GM21825 (cell line): ENCODE measurements at regions not wholly inside any gene's neighbourhood (a gene's known extent, or its start where the extent isn't known, plus 50 kb on each side); places are given as distances from the start of the nearest gene placed in this dataset.

Source experiments
- ATAC-seq: cut with Tn5 transposase; IDR thresholded peaks from one replicate; pipeline ENCODE4 v1.9.1; 2021; ENCODE audit warnings: mild to moderate bottlenecking, moderate library complexity; ENCODE audit not compliant: unreplicated experiment

DNA sequence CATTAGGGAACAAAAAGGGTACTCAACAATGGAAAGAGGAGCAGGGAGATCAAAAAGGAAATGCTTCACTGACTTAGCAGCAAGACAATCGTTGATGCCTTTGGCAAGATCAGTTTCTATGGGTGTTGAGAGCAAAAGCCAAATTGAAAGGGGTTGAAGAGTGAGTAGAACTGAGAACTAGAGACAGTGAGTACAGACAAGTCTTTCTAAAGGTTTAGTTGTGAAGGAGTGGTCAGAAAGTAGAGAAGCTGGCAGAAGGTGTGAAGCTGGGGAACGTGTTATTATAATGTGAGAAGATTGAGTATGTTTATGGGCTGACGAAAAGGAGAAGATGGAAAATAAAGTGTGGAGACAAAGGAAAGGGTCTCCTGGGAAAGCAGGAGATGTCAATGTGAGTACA is 221.2 kb upstream of the USP25 start:
- ATAC-seq = no peak

DNA sequence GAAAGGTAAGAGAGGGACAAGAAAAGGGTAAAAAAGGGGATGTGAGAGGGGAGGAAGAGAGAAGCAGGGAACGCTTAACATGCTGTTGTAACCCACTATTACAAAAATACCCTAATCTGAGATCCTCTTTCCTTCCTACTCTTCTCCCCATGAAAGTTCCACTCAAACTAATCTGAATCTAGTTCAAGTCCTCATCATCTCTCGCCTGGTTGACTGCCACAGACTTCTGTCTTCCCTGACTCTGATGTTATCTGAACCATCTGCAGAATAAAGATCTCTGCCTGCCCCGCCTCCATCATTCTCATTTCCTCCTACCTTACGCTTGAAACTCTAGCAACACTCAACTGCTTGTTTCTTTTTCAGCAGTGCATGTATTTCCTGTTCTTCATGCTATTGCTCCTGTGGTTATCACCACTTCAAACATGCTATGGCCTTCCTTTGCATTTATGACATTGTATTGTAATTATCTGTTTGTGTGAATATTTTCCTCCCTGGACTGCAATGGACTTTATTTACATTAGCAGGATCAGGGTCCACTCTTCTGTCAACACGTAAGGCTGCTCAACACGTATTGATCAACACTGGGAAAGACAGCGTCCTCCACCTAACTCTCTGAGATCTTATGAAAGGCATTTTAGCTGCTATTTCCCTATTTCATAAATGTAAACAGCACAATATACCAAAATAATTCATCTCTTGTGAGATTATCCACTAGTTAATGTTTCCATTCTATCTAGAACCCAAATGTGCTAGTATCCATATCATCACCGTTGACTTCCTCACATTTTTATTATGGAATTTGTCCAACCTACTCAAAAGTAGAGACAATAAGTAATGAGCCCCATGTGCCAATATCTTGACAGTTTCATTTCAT is 215.5 kb upstream of the USP25 start:
- ATAC-seq = peak; percentile 98

DNA sequence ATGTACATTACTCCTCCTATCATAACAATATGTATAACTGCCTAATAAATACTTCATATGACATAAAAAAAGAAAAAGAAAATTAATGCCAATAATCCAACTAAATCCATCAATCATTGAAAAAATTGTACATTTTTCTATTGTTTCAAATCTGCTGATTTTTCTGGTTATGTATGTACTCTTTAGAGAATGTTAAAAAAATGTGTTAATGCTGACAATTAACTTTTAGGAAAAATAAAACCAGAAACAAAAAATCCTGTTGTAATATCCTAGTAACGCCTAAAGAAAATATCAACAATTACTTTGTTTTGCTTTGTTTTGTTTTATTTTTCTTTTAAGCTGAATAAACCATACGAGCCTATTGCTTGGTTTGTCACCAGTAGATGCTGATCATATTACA is 213.9 kb upstream of the USP25 start:
- no peak for ATAC-seq

DNA sequence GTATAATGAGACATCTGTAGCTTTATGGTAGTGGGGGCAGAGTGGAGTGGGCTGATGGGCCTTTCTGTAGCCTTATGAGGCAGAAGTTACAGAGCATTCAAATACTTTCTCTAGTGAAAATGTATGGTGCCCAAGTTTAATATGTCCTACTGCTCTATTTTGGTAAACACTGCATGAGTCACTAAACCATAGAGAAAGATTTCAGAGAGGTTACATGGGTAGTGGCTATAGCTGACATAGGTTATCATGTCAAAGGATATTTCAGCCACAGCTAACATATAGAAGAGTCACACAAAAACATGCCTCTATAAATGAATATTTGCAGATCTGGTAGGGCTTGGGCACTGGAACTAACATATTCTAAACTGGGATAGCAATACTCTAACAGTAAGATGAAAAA is 212.4 kb upstream of the USP25 start:
- ATAC-seq = no peak

DNA sequence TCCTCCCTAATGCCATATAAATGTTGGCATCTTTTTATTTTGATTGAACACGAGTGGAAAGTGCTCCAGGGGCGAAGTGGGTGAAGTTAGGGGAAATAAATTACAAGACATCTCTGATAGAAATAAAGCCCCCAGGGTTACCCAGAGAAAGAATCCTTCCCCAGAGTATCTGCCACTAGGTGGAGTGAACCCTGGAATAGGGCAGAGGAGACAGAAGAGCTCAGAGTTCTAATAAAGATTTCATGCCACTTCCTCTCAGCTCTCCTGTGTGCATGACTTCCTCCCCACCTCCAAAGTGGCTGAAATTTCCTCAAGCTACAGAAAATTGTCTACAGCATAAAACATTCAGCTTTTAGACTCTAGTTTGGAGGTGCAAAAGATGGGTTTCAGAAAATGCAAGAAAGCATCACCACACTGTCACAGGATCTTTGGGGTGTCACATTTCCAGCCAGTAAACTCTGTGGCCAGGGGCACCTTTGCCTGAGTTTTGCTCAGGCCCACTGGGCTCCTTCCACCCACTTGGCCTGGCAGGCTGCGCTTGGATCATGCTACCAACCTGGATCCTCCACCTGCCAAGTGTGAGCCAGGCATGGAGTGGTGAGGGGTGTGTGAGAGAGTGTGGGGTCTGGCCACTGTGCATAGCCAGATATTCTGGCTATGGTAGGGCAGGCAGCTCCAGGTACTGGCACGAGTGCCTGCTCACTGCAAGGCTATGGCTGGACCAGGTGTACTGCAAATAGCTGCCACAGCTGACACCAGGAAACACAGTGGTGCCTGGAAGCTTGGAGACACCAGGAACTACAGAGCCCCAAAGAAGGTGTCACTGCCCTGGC is 208.8 kb upstream of the USP25 start:
- ATAC-seq = no peak

DNA sequence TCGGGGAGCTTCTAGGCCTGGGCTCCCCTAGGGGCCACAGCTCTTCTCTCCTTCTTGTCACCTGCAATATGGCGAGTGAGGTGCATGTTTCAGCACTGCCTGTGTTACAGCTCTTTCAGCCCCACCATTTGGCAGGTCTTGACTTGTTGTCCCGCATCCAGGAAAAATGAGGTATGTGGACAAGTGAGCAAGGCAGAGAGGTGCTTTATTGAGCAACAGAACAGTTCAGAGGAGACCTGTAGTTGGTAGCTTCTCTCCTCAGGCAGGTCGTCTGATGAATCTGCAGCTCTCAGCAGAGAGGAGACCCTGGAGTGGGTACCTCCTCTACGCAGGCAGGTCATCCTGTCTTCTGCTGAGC is 208.2 kb upstream of the USP25 start:
- ATAC-seq = no peak

DNA sequence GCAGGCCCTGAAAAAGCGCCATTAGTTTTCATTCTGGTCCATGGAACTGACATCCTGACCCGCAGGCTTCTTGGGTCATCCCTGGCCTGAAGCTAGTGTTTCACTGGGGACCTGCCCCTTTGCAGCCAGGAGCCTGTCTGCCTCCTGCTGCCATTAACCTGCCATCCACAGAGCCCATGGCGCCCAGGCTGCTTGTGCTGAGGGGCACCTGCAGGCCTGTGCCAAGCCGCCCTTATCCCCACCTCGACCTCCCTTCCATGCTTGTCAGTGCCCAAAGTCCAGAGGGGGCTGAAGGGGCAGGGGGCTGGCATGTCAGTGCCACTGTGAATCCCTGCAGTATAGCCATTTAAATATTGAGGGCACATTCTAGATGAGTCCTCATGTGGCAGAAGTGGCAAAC is 207.6 kb upstream of the USP25 start:
- ATAC-seq = no peak

DNA sequence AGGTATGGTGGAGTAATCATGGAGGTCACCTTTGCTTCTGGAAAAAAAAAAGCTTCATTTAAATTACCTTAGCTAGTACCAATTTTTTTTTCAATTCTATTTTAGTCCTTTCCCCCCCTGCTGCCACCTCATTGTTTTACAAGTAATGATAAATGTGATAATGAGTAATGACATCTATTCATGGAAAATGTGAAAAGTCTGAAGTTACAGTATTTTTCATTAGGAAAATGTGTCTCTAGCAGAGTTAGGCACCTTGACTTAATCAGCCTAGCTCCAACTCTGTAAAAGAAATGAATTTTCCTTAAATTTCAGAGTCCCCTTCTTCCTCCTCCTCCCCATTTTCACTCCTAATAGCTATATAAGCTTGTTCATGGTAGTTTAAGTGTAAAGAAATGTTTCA is 204.9 kb upstream of the USP25 start:
- ATAC-seq = no peak

DNA sequence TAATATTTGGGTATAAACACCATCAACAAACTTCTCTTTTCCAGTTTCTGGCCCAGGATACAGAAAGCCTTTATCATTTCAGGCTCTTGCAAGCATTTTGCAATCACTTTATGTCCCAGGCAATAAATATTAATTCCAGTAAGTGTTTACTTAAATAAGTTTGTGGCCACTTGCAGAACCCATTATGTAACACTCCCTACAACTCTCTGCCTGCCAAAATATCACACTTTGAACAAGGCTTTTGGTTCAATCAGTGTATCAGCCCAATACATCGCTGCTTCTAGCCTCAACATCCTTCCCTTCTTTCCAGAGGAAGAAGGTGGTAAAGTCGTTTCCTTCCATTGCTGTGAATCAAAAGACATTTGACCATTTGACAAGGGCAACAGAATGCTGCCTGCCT is 203.0 kb upstream of the USP25 start:
- ATAC-seq = no peak

DNA sequence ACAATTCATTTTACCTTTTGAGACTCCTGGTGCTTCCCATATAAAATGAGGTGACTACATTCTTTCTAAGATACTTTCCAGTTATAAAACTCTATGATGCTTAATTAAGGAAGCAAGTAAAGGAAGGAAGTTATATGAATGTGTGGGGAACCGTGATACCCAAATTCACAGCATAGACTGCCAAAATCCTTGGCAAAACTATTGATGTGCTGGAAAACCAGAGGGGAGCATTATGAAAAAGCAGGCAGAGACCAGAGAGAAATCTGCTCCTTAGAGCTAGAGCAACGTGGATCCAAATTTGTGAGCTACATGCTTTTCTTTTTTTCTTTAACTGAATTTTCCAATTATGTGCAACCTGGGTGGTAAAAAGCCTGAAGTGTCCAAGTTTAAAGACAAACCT is 201.4 kb upstream of the USP25 start:
- no peak for ATAC-seq

DNA sequence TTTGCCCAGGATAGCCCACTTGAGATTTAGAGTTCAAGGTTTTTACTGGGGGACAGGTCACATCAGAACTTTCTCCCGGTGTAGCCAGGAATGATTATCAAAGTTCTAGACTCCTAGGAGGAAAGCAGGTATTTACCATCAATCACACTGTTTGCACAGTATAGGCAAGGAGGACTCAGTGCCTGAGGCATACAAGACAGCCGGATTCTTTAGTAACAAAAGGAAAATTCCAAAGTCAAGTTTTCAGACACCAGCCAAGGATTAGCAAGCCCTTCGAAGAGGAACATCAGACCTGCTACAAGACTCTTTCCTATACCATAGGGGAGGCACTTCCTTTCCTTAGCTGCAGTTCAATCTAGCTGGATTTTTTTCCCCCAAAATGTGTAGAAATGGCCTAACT is 197.8 kb upstream of the USP25 start:
- no peak for ATAC-seq

DNA sequence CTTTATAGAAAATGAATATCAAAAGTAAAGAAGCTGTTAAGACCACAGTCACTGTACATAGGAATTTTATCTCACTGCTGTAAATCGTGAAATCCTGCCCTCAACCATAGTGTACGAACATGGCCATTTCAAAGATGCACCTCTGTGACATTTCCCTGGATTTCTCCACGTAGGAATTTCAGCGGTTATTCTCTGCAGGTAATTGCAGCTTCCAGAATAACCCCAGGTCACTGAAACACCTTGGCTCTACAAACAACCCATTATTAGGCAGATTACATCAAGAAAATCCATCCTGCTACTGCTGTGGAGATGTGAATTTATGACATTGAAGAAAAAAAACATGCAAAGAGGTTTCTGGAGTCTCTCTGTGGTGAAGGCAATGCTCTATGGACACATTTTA is 196.2 kb upstream of the USP25 start:
- no peak for ATAC-seq

DNA sequence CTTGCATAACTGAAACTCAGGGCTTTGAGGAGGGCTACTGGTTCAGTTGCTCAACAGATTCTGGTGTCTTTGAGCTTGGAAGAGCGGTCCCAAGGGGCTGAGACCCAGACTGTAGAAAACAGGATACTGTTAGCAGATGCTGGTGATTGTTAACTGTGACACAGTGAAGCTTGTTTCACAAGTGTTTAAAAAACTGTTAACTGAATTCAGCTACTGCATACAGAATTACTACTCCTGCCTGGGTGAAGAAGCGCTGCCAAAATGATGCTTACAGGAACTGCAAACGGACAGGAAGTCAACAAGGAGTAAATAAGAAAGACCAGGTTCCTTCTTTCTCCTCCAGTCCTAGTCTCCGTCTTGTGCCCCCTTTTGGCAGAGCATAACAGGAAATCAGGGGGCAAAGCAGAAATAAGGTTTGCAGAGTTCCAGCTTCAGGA is 195.3 kb upstream of the USP25 start:
- ATAC-seq = no peak

DNA sequence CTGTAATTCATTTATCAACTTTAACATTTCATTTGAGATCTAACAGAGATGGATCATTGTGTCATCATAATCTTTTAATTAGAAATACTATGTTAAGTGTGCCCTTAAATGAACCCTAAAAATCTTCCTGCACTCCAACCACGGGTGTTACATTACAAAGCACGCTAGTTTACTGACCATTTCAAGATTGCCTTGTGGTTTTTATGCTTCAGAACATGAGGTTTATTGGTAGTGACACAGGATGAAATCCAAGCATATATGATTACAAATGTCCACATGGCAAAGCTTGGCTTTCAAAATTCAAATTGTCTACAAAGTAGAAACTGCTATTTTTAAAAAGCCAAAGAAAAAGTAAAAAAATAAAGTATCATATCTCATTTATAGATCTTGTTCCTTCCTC is 190.4 kb upstream of the USP25 start:
- no peak for ATAC-seq

DNA sequence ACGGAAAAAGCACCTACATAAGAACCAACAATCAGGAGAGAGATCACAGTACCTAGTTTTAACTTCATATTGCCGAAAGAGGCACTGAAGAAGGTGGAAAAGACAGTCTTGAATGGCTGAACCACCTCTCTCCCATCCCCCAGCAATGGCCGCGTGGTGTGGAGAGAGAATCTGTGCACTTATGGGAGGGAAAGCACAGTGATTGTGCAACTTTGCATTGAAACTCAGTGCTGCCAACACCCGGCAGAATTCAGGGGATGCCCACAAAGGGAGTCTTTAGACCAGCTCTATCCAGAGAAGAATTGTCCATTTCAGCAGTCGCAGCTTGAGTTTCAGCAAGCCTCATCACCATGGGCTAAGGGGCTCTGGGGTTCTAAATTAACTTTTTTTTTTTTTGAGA is 186.3 kb upstream of the USP25 start:
- no peak for ATAC-seq

DNA sequence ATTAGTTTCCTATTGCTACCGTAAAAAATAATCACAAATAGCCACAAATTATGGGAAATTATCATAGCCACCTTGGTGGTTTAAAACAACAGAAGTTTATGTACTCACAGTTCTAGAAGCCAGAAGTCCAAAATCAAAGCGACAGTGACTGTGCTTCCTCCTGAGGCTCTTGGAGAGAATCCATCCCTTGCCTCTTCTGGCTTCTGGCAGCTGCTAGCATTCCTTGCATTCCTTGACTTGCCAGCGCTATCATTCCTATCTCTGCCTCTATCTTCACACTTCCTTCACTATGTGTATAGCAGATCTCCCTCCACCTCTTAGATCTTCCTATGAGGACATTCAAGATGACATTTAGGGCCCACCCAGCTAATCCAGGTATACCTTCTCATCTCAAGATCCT is 180.1 kb upstream of the USP25 start:
- ATAC-seq = no peak

DNA sequence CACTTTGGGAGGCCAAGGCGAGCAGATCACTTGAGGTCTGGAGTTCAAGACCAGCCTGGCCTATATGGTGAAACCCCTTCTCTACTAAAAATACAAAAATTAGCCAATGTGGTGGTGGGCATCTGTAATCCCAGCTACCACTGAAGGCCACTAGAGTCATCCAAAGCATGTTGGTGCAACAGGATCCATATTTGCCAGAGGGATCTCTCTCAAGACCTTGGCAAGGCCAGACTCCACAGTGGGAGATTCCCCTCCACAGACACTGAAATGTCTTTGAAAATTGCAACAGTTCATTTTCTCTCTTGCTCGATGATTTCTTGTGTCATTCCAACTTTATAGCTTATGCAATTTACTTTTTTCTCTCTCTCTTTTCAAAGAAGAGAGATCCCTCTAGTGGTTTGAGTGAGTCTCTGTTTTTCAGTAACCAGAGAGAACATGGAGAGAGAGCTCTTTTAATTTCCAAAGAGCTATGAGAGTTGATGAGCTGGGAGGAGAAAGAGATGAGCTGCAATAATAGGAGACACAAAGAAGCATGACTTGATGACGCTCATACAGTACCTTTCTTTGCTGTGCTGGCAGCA is 176.8 kb upstream of the USP25 start:
- no peak for ATAC-seq

DNA sequence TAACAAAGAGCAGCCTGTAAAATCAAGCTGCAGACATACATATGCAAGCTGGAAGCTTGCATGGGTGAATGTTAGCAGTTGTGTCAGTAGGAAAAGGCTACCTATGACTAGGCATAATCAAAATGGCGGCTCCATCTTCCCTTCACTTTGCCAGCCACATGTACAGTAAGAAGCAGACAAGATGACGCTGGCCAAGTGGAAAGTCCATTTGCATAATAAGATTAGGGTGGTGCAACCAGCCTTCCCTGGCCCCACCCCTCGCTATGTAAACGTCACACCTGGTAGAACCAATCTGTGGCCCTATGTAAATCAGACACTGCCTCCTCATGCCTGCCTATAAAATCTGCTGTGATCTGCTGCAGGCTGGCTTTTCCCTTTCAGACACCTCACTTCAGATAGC is 171.9 kb upstream of the USP25 start:
- no peak for ATAC-seq

DNA sequence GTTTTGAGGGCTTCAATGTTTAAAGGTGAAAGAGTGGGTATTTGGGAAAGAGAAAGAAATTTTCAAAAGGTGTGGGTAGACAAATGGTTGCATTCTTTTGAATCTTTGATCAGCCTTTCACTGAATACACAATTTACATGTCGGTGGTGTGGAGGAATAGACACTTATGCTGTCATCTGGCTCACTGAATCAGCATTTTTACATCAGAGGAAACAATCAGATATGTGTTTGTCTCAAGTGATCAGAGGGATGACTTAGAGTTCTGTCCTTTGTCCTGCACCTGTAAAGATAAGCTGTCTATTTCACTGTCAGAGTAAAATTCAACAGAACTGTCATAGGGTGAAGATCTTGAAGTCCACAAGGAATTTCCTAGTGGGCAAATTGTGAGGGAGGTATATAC is 170.9 kb upstream of the USP25 start:
- no peak for ATAC-seq

DNA sequence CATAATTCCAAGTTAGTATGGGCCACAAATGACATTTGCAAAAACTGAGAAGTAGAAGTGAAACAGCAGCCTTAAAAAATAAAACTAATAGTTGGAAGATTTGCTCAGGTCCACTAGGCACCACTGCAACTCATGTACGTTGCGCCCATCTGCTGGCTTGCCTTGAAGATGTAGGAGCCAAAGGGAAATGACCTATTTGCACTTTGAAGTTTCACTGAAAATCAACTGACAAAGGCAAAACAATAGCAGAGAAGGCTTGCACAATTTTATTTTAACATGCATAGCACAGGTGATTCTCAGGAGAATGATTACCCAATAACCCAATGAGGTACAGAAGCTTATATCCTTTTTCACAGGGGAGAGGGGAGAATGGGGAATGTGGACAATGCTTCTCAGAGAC is 170.1 kb upstream of the USP25 start:
- no peak for ATAC-seq

DNA sequence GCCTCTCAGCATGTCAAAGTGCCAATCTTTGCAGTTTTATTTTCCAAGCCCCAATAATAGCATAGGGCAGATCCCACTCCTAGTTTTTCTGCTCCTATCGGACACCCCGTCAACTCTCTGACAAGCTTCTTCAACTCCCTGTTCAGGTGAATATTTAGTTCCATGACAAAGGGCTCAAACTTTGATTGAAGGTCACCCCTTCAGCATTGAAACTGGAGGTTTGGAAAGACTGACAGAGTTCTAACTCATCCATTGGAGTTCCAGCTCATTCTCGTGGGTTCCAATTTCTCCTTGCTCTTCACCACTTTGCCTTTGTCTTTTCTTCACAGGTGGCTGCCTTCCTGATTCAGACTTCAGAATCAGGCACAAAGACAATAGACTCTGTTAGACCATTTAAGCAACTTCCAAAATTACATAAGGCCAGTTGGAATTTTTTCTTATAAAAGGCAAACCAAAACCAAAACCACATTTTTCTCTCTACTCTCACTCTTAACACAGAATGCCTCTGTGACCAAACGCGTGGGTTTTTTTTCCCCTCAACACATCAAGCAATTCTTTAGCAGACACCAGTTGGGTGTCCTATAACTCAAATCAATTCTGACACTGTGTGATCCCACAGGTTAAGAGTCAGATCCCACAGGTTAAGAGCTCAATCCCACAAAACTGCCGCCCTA is 169.3 kb upstream of the USP25 start:
- no peak for ATAC-seq
